Mesenchymal stem cell (in vitro differentiated cells and primary cell): ENCODE measurements at regions not wholly inside any gene's neighbourhood (a gene's known extent, or its start where the extent isn't known, plus 50 kb on each side); places are given as distances from the start of the nearest gene placed in this dataset.

Experiments used
- DNase-seq: peaks from one replicate; pipeline ENCODE4 v3.0.0-alpha.2; 2013
- H2AFZ ChIP-seq: one replicate; pipeline ENCODE4 v1.6.1; 2013; ENCODE audit warnings: low read depth, mild to moderate bottlenecking, control low read depth, inconsistent platforms, low read length, moderate library complexity
- H2AK5ac ChIP-seq: 2 replicates; pipeline ENCODE4 v1.6.1; 2013; ENCODE audit warnings: low read length, moderate library complexity, mild to moderate bottlenecking, inconsistent platforms; ENCODE audit not compliant: severe bottlenecking
- H2BK120ac ChIP-seq: one replicate; pipeline ENCODE4 v1.6.1; 2013; ENCODE audit warnings: low read depth, mild to moderate bottlenecking, inconsistent platforms, low read length, moderate library complexity
- H2BK12ac ChIP-seq, 2 experiments: one replicate each; pipeline ENCODE4 v1.6.1; 2013; ENCODE audit warnings: inconsistent platforms in 2 of 2, low read length in 2 of 2, mild to moderate bottlenecking in 2 of 2, moderate library complexity in 2 of 2, control low read depth in 1 of 2
- H2BK15ac ChIP-seq: one replicate; pipeline ENCODE4 v1.6.1; 2013; ENCODE audit warnings: mild to moderate bottlenecking, low read depth, inconsistent platforms; ENCODE audit not compliant: poor library complexity, severe bottlenecking
- H2BK5ac ChIP-seq: 2 replicates; pipeline ENCODE4 v1.6.1; 2013; ENCODE audit warnings: low read depth, mild to moderate bottlenecking, low read length, control low read depth, inconsistent platforms; ENCODE audit not compliant: poor library complexity, severe bottlenecking
- H3K14ac ChIP-seq, 2 experiments: one replicate each; pipeline ENCODE4 v1.6.1; 2013; ENCODE audit warnings: inconsistent platforms in 2 of 2, low read length in 2 of 2, control low read depth in 1 of 2, mild to moderate bottlenecking in 1 of 2, moderate library complexity in 1 of 2
- H3K18ac ChIP-seq, 2 experiments: one replicate each; pipeline ENCODE4 v1.6.1; 2013; ENCODE audit warnings: inconsistent platforms in 2 of 2, low read length in 2 of 2, control low read depth in 1 of 2, low read depth in 1 of 2, mild to moderate bottlenecking in 1 of 2
- H3K23ac ChIP-seq, 2 experiments: one replicate each; pipeline ENCODE4 v1.6.1; 2013; ENCODE audit warnings: inconsistent platforms in 2 of 2, low read length in 2 of 2, mild to moderate bottlenecking in 2 of 2, moderate library complexity in 2 of 2, control low read depth in 1 of 2
- H3K27ac ChIP-seq: 2 replicates; pipeline ENCODE4 v1.5.1; 2013; ENCODE audit warnings: mild to moderate bottlenecking, moderate library complexity, low read length, control low read depth, inconsistent platforms; ENCODE audit not compliant: poor library complexity, severe bottlenecking
- H3K27me3 ChIP-seq, 2 experiments: 2 replicates each; pipeline versions ENCODE4 v1.6.1 to v1.7.0; 2013; ENCODE audit warnings: low read length in 2 of 2, mild to moderate bottlenecking in 2 of 2, moderate library complexity in 2 of 2, control low read depth in 1 of 2, inconsistent platforms in 1 of 2; ENCODE audit not compliant: control insufficient read depth in 1 of 2, insufficient read depth in 1 of 2
- H3K36me3 ChIP-seq, 2 experiments: 2 replicates each; pipeline versions ENCODE4 v1.6.1 to v1.7.0; 2013; ENCODE audit warnings: low read length in 2 of 2, control low read depth in 1 of 2, inconsistent platforms in 1 of 2, low read depth in 1 of 2, mild to moderate bottlenecking in 1 of 2; ENCODE audit not compliant: insufficient read depth in 2 of 2, control insufficient read depth in 1 of 2
- H3K4ac ChIP-seq, 2 experiments: one replicate each; pipeline ENCODE4 v1.6.1; 2013; ENCODE audit warnings: inconsistent platforms in 2 of 2, low read length in 2 of 2, mild to moderate bottlenecking in 2 of 2, moderate library complexity in 2 of 2, control low read depth in 1 of 2, low read depth in 1 of 2
- H3K4me1 ChIP-seq: 2 replicates; pipeline ENCODE4 v1.6.1; 2013; ENCODE audit warnings: low read depth, low read length, control low read depth; ENCODE audit not compliant: control insufficient read depth, insufficient read depth
- H3K4me2 ChIP-seq: 2 replicates; pipeline ENCODE4 v1.6.1; 2013; ENCODE audit warnings: low read length, mild to moderate bottlenecking, inconsistent platforms; ENCODE audit not compliant: poor library complexity, severe bottlenecking
- H3K4me3 ChIP-seq, 2 experiments: 2 replicates each; pipeline versions ENCODE4 v1.5.1 to v1.7.0; 2013; ENCODE audit warnings: low read length in 2 of 2, mild to moderate bottlenecking in 2 of 2, control low read depth in 1 of 2, low read depth in 1 of 2; ENCODE audit not compliant: insufficient read depth in 1 of 2
- H3K79me1 ChIP-seq: replicated peaks from 2 replicates; pipeline ENCODE4 v1.6.1; 2013; ENCODE audit warnings: mild to moderate bottlenecking, control low read depth, low read length, inconsistent platforms; ENCODE audit not compliant: poor library complexity, severe bottlenecking
- H3K9ac ChIP-seq: 2 replicates; pipeline ENCODE4 v1.7.0; 2013; ENCODE audit warnings: mild to moderate bottlenecking, low read length, moderate library complexity
- H3K9me3 ChIP-seq: 2 replicates; pipeline ENCODE4 v1.7.0; 2013; ENCODE audit warnings: mild to moderate bottlenecking, low read length; ENCODE audit not compliant: control insufficient read depth
- H4K8ac ChIP-seq: one replicate; pipeline ENCODE4 v1.6.1; 2013; ENCODE audit warnings: inconsistent platforms, mild to moderate bottlenecking, low read length, moderate library complexity
- H4K91ac ChIP-seq: one replicate; pipeline ENCODE4 v1.6.1; 2013; ENCODE audit warnings: mild to moderate bottlenecking, low read length, inconsistent platforms
- WGBS: methylation state at CpG from one replicate; pipeline ENCODE4 v1.1.7; 2013; ENCODE audit warnings: mixed read lengths; 5-methylcytosine and 5-hydroxymethylcytosine counted together

- no peak overlapping the region for H3K9ac ChIP-seq
- H3K4ac ChIP-seq = no peak overlapping the region
- no peak overlapping the region for H3K27ac ChIP-seq
- H3K14ac ChIP-seq = no peak overlapping the region
- no peak overlapping the region for H2AFZ ChIP-seq
- no peaks in the 10 kb centered on the region for H3K27me3 ChIP-seq
- H2BK5ac ChIP-seq = no peak overlapping the region
- H3K18ac ChIP-seq = no peak overlapping the region
- H4K8ac ChIP-seq = no peak overlapping the region
- H3K4me3 ChIP-seq = no peak overlapping the region
- H4K91ac ChIP-seq = no peak overlapping the region
- no peaks in the 10 kb centered on the region for H3K79me1 ChIP-seq
- WGBS = no CpG with 5 or more reads among the region's 2 CpGs
- H3K36me3 ChIP-seq = no peaks in the 10 kb centered on the region
- no peak for DNase-seq
- no peak overlapping the region for H2AK5ac ChIP-seq
- no peaks in the 10 kb centered on the region for H3K4me1 ChIP-seq
- H2BK120ac ChIP-seq = no peak overlapping the region
- H3K4me2 ChIP-seq = no peak overlapping the region
- no peak overlapping the region for H3K23ac ChIP-seq
- no peak overlapping the region for H2BK12ac ChIP-seq
- peaks cover 17% of the 10 kb centered on the region for H3K9me3 ChIP-seq
- no peak overlapping the region for H2BK15ac ChIP-seq
These were observed 269.0 kb upstream of the CRBN start for GRCh38 chr3:3448468-3448867.

- Histone ChIP-seq H3K23ac (no peak overlapping the region), H2BK12ac (no peak overlapping the region), H4K91ac (no peak overlapping the region), H3K9me3 (peaks cover 12% of the 10 kb centered on the region), H3K4me3 (no peak overlapping the region), H3K79me1 (no peaks in the 10 kb centered on the region), H3K4me2 (no peak overlapping the region), H3K4me1 (no peaks in the 10 kb centered on the region), H3K27ac (no peak overlapping the region), H4K8ac (no peak overlapping the region), H3K27me3 (no peaks in the 10 kb centered on the region), H2BK15ac (no peak overlapping the region), H3K36me3 (no peaks in the 10 kb centered on the region), H2AFZ (no peak overlapping the region), H2BK5ac (no peak overlapping the region), H3K9ac (no peak overlapping the region), H2BK120ac (no peak overlapping the region), H3K18ac (no peak overlapping the region), H3K14ac (no peak overlapping the region), H2AK5ac (no peak overlapping the region), H3K4ac (no peak overlapping the region)
- 92% methylated on average over 2 of the region's 2 CpGs for WGBS
- no peak for DNase-seq
These were observed 268.1 kb upstream of the CRBN start for GRCh38 chr3:3447641-3448040.

GRCh38 chr3:3446251-3446650 lies 266.8 kb upstream of the CRBN start:
- Histone ChIP-seq H3K9ac (no peak overlapping the region), H3K14ac (no peak overlapping the region), H3K36me3 (no peaks in the 10 kb centered on the region), H3K23ac (no peak overlapping the region), H3K79me1 (no peaks in the 10 kb centered on the region), H3K4ac (no peak overlapping the region), H2BK120ac (no peak overlapping the region), H3K4me1 (no peaks in the 10 kb centered on the region), H2AK5ac (no peak overlapping the region), H2AFZ (no peak overlapping the region), H2BK15ac (no peak overlapping the region), H3K4me3 (no peak overlapping the region), H3K18ac (no peak overlapping the region), H3K4me2 (no peak overlapping the region), H2BK12ac (no peak overlapping the region), H4K91ac (no peak overlapping the region), H2BK5ac (no peak overlapping the region), H3K9me3 (peaks cover 12% of the 10 kb centered on the region), H3K27me3 (no peaks in the 10 kb centered on the region), H4K8ac (no peak overlapping the region), H3K27ac (no peak overlapping the region)
- WGBS = 80% methylated on average over 2 of the region's 4 CpGs
- no peak for DNase-seq

- Histone ChIP-seq H3K4me1 (no peaks in the 10 kb centered on the region), H3K27me3 (no peaks in the 10 kb centered on the region), H3K4ac (no peak overlapping the region), H4K91ac (no peak overlapping the region), H3K4me3 (no peak overlapping the region), H3K18ac (no peak overlapping the region), H2BK120ac (no peak overlapping the region), H3K79me1 (no peaks in the 10 kb centered on the region), H2BK5ac (no peak overlapping the region), H3K36me3 (no peaks in the 10 kb centered on the region), H2BK15ac (no peak overlapping the region), H3K23ac (no peak overlapping the region), H3K27ac (no peak overlapping the region), H4K8ac (no peak overlapping the region), H3K14ac (no peak overlapping the region), H3K9ac (no peak overlapping the region), H3K9me3 (peaks cover 20% of the 10 kb centered on the region), H2AK5ac (no peak overlapping the region), H2AFZ (no peak overlapping the region), H3K4me2 (no peak overlapping the region), H2BK12ac (no peak overlapping the region)
- no peak for DNase-seq
- WGBS = 62% methylated on average over 2 of the region's 3 CpGs
These were observed 264.0 kb upstream of the CRBN start for GRCh38 chr3:3443482-3443881.
